H1 (cell line): ENCODE measurements at regions not wholly inside any gene's neighbourhood (a gene's known extent, or its start where the extent isn't known, plus 50 kb on each side); places are given as distances from the start of the nearest gene placed in this dataset.

ENCODE experiments used
- CREB1 ChIP-seq: IDR thresholded peaks from 2 replicates; pipeline ENCODE4 v1.6.1; 2012; ENCODE audit warnings: inconsistent platforms
- EP300 ChIP-seq, 2 experiments: IDR thresholded peaks; 1 replicate in 1 of 2; 2 replicates in 1 of 2; pipeline ENCODE4 v1.6.1; 2011 to 2012; ENCODE audit warnings: low read depth in 2 of 2, low read length in 2 of 2, mild to moderate bottlenecking in 2 of 2, borderline replicate concordance in 1 of 2, inconsistent platforms in 1 of 2, moderate library complexity in 1 of 2
- PHF8 ChIP-seq: fragments of 200-600 bp; sonication (generic); conservative IDR thresholded peaks from 2 replicates; pipeline ENCODE4 v1.7.1; 2012; ENCODE audit warnings: low read depth, mild to moderate bottlenecking, inconsistent platforms, low read length, moderate library complexity
- POLR2A ChIP-seq, 2 experiments: IDR thresholded peaks; 1 replicate in 1 of 2; 2 replicates in 1 of 2; pipeline ENCODE4 v1.6.1; 2011; ENCODE audit warnings: low read depth in 2 of 2, low read length in 2 of 2, mild to moderate bottlenecking in 2 of 2; ENCODE audit errors: control extremely low read depth in 1 of 2
- TAF1 ChIP-seq: IDR thresholded peaks from 2 replicates; pipeline ENCODE4 v1.6.1; 2011; ENCODE audit warnings: mild to moderate bottlenecking, low read depth, low read length
- ZNF274 ChIP-seq: IDR thresholded peaks from 2 replicates; pipeline ENCODE4 v1.7.0; 2012; ENCODE audit warnings: low read length, borderline replicate concordance; ENCODE audit errors: extremely low read depth
- TF ChIP-seq, protein P1 (sequence below), 3 experiments: IDR thresholded peaks; 1 replicate in 2 of 3; 2 replicates in 1 of 3; pipeline versions ENCODE4 v1.5.1 to v1.6.1; 2011; ENCODE audit warnings: low read length in 3 of 3, mild to moderate bottlenecking in 3 of 3, inconsistent platforms in 2 of 3, low read depth in 1 of 3, moderate library complexity in 1 of 3; ENCODE audit not compliant: insufficient read depth in 1 of 3; ENCODE audit errors: control extremely low read depth in 1 of 3
- TF ChIP-seq, protein P2 (sequence below): IDR thresholded peaks from 2 replicates; pipeline ENCODE4 v1.6.1; 2011; ENCODE audit warnings: low read length, improper control_type of control experiment

- TF ChIP-seq, protein P1, sequence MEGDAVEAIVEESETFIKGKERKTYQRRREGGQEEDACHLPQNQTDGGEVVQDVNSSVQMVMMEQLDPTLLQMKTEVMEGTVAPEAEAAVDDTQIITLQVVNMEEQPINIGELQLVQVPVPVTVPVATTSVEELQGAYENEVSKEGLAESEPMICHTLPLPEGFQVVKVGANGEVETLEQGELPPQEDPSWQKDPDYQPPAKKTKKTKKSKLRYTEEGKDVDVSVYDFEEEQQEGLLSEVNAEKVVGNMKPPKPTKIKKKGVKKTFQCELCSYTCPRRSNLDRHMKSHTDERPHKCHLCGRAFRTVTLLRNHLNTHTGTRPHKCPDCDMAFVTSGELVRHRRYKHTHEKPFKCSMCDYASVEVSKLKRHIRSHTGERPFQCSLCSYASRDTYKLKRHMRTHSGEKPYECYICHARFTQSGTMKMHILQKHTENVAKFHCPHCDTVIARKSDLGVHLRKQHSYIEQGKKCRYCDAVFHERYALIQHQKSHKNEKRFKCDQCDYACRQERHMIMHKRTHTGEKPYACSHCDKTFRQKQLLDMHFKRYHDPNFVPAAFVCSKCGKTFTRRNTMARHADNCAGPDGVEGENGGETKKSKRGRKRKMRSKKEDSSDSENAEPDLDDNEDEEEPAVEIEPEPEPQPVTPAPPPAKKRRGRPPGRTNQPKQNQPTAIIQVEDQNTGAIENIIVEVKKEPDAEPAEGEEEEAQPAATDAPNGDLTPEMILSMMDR (IDR thresholded peaks at IDR 0.05; ENCODE audit: control extremely low read depth in 1 of 3, insufficient read depth in 1 of 3, low read depth in 1 of 3, low read length in 3 of 3): no peak
- TF ChIP-seq POLR2A (IDR thresholded peaks at IDR 0.05; ENCODE audit: control extremely low read depth in 1 of 2, low read depth in 2 of 2, low read length in 2 of 2): no peak
- TF ChIP-seq ZNF274: no peak
- TF ChIP-seq CREB1: no peak
- no peak for TF ChIP-seq TAF1
- TF ChIP-seq EP300 (IDR thresholded peaks at IDR 0.05; ENCODE audit: borderline replicate concordance in 1 of 2, low read depth in 2 of 2, low read length in 2 of 2): no peak
- TF ChIP-seq, protein P2, sequence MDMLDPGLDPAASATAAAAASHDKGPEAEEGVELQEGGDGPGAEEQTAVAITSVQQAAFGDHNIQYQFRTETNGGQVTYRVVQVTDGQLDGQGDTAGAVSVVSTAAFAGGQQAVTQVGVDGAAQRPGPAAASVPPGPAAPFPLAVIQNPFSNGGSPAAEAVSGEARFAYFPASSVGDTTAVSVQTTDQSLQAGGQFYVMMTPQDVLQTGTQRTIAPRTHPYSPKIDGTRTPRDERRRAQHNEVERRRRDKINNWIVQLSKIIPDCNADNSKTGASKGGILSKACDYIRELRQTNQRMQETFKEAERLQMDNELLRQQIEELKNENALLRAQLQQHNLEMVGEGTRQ: no peak
- TF ChIP-seq PHF8: no peak
These were observed 289.7 kb downstream of the TRIML1 start for GRCh38 chr4:188428935-188429334.
